Adrenal gland (tissue), 9 donors: ENCODE measurements at regions not wholly inside any gene's neighbourhood (a gene's known extent, or its start where the extent isn't known, plus 50 kb on each side); places are given as distances from the start of the nearest gene placed in this dataset.

Experiments
- DNase-seq, 7 donors: peaks; one replicate each; pipeline ENCODE4 v3.0.0-alpha.2; 2019 to 2020
- H3K27ac ChIP-seq, 5 donors: fragments of 200-600 bp; sonication (generic) in 4 of 5; 1 replicate in 3 of 5; 2 replicates in 2 of 5; pipeline versions ENCODE4 v1.5.1 to v1.8.0; 2016 to 2020; ENCODE audit warnings: mild to moderate bottlenecking in 1 of 5
- H3K27me3 ChIP-seq: fragments of 200-600 bp; 2 replicates; pipeline ENCODE4 v1.8.0; 2021
- H3K36me3 ChIP-seq, 2 donors: fragments of 200-600 bp; replicated peaks in 1 of 2; 1 replicate in 1 of 2; 2 replicates in 1 of 2; pipeline versions ENCODE4 v1.5.1 to v1.8.0; 2018 to 2022
- H3K4me1 ChIP-seq, 2 donors: fragments of 200-600 bp; replicated peaks in 1 of 2; 1 replicate in 1 of 2; 2 replicates in 1 of 2; pipeline versions ENCODE4 v1.5.1 to v1.8.0; 2018 to 2021
- H3K4me3 ChIP-seq, 4 donors: fragments of 200-600 bp; sonication (generic) in 3 of 4; one replicate each; pipeline ENCODE4 v1.5.1; 2016 to 2018
- H3K9me3 ChIP-seq, 3 donors: fragments of 200-600 bp; sonication (generic) in 1 of 3; replicated peaks in 1 of 3; 1 replicate in 2 of 3; 2 replicates in 1 of 3; pipeline versions ENCODE4 v1.5.1 to v1.8.0; 2016 to 2021
- POLR2A ChIP-seq, 2 donors: fragments of 450-650 bp; IDR thresholded peaks; one replicate each; pipeline ENCODE4 v1.6.1; 2017; ENCODE audit warnings: antibody characterized with exemption in 2 of 2, mild to moderate bottlenecking in 2 of 2, moderate library complexity in 1 of 2
- WGBS, 4 donors: extraction: QIAGEN DNeasy Blood & Tissue Kit in 2 of 4; methylation state at CpG; one replicate each; pipeline versions ENCODE4 v1.1.5 to v1.1.7; 2013 to 2017; 5-methylcytosine and 5-hydroxymethylcytosine counted together
- intact Hi-C, 2 donors: fragments of 100-400 bp; cut with DNase I; formaldehyde crosslinking; loops; one replicate each; pipeline versions ENCODE4 v1.14.1 to v1.15.0; 2022 to 2023
- TF ChIP-seq, protein P1 (sequence below), 6 experiments: fragments of 450-650 bp in 4 of 6; fragments of 200-600 bp in 2 of 6; sonication (generic) in 1 of 6; IDR thresholded peaks; 1 replicate in 5 of 6; 2 replicates in 1 of 6; pipeline versions ENCODE4 v1.5.1 to v1.8.0; 2016 to 2021; ENCODE audit warnings: antibody characterized with exemption in 6 of 6, mild to moderate bottlenecking in 2 of 6, moderate library complexity in 1 of 6
- donor health status: healthy with polysubstance abuse.
- donor health status: Bipolar disorder and iron deficiency.
- donor health status: DM: yes; HTN: yes; CAD: no.
- donor health status: DM: no; HTN: no; CAD: no.
- donor health status: DM: no; HTN: no; CAD: no.

GRCh38 chr4:188455062-188455752 is 316.0 kb downstream of the TRIML1 start:
- no peaks in the 10 kb centered on the region for H3K4me1 ChIP-seq
- no peaks in the 10 kb centered on the region for H3K36me3 ChIP-seq
- H3K4me3 ChIP-seq, result no peak overlapping the region
- no peaks in the 10 kb centered on the region for H3K27me3 ChIP-seq
- no peaks in the 10 kb centered on the region for H3K9me3 ChIP-seq
- no peak overlapping the region for H3K27ac ChIP-seq
- no peak for DNase-seq
- TF ChIP-seq, protein P1, sequence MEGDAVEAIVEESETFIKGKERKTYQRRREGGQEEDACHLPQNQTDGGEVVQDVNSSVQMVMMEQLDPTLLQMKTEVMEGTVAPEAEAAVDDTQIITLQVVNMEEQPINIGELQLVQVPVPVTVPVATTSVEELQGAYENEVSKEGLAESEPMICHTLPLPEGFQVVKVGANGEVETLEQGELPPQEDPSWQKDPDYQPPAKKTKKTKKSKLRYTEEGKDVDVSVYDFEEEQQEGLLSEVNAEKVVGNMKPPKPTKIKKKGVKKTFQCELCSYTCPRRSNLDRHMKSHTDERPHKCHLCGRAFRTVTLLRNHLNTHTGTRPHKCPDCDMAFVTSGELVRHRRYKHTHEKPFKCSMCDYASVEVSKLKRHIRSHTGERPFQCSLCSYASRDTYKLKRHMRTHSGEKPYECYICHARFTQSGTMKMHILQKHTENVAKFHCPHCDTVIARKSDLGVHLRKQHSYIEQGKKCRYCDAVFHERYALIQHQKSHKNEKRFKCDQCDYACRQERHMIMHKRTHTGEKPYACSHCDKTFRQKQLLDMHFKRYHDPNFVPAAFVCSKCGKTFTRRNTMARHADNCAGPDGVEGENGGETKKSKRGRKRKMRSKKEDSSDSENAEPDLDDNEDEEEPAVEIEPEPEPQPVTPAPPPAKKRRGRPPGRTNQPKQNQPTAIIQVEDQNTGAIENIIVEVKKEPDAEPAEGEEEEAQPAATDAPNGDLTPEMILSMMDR (IDR thresholded peaks at IDR 0.05), result no peak
- TF ChIP-seq POLR2A (IDR thresholded peaks at IDR 0.05), result no peak
- intact Hi-C loops, result no loop called here
- 68 to 90% (median 79%) methylated on average over 6 of the region's 6 CpGs for WGBS, 4 donors

DNA sequence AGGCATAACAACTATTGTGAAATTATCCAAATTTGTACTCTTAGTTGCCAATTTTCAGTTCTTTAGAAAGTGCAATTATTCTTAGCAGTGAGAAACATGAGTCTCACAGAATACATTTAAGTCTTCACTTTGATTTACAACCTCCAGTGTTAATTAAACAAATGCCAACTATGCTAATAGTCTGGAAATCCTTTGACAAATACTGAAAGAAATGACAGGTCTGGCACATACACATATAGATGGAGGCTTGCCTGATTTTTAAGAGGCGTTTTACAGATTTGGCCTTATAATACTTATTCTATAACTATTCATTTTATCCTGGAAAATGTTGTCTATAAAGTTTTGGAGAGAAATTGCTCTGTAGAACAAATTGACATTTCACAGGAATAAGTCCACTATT is 320.1 kb downstream of the TRIML1 start:
- DNase-seq, result no peak
- H3K9me3 ChIP-seq, result no peaks in the 10 kb centered on the region
- intact Hi-C loops, result no loop called here
- H3K4me1 ChIP-seq, result no peaks in the 10 kb centered on the region
- no peaks in the 10 kb centered on the region for H3K27me3 ChIP-seq
- no peak overlapping the region for H3K27ac ChIP-seq
- H3K4me3 ChIP-seq, result no peak overlapping the region
- H3K36me3 ChIP-seq, result no peaks in the 10 kb centered on the region
- TF ChIP-seq, protein P1 (IDR thresholded peaks at IDR 0.05), result no peak
- no peak for TF ChIP-seq POLR2A (IDR thresholded peaks at IDR 0.05)
- WGBS, 4 donors, result 79 to 96% (median 83%) methylated on average over 1 of the region's 1 CpG

DNA sequence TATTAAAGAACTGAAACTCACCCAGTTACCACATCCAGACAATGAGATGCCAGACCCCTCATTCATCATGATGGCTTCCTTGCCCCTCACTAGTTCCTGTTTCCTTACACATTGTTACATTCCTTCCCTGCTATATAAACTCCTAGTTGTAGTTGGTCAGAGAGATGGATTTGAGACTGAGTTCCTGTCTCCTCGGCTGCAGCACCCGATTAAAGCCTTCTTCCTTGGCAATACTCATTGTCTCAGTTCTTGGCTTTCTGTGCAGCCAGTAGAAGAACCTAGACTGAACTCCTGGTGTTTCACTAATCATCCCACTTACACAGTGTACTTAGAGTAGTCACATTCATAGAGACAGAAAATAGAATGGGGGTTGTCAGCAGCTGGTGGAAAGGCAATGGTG is 324.7 kb downstream of the TRIML1 start:
- 54 to 91% (median 85%) methylated on average over 2 of the region's 2 CpGs for WGBS, 4 donors
- H3K9me3 ChIP-seq, result no peaks in the 10 kb centered on the region
- intact Hi-C loops, result no loop called here
- DNase-seq, result no peak
- no peak overlapping the region for H3K27ac ChIP-seq
- no peak overlapping the region for H3K4me3 ChIP-seq
- H3K27me3 ChIP-seq, result no peaks in the 10 kb centered on the region
- no peak for TF ChIP-seq POLR2A (IDR thresholded peaks at IDR 0.05)
- TF ChIP-seq, protein P1 (IDR thresholded peaks at IDR 0.05), result no peak
- H3K4me1 ChIP-seq, result no peaks in the 10 kb centered on the region
- H3K36me3 ChIP-seq, result no peaks in the 10 kb centered on the region

DNA sequence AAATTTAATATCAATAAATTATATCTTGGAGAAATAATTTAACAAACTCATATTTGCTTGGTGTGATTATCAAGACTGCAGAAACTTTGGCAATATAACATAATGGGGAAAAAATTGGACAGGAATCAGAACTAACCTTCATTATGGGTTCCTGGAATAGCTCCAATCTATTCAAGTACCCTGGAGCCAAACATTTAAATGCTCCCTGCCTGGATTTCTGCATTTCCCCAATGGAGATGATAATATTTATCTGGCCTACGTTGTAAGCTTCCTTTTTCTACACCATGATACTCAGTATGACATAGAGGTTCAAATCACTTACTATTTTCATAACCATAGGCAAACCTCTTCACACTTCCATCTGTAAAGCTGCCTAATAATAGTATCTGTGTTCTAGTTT is 326.8 kb downstream of the TRIML1 start:
- H3K9me3 ChIP-seq, result no peaks in the 10 kb centered on the region
- DNase-seq, result no peak
- no peaks in the 10 kb centered on the region for H3K36me3 ChIP-seq
- intact Hi-C loops, result no loop called here
- no peak overlapping the region for H3K27ac ChIP-seq
- 30 to 72% (median 42%) methylated on average over 1 of the region's 1 CpG for WGBS, 4 donors
- H3K4me3 ChIP-seq, result no peak overlapping the region
- no peak for TF ChIP-seq POLR2A (IDR thresholded peaks at IDR 0.05)
- TF ChIP-seq, protein P1 (IDR thresholded peaks at IDR 0.05), result no peak
- no peaks in the 10 kb centered on the region for H3K27me3 ChIP-seq
- no peaks in the 10 kb centered on the region for H3K4me1 ChIP-seq
